NCI-H1436 (cell line): ENCODE measurements at regions not wholly inside any gene's neighbourhood (a gene's known extent, or its start where the extent isn't known, plus 50 kb on each side); places are given as distances from the start of the nearest gene placed in this dataset.
"Not testable (repeated sequence)": the region's sequence is repeated elsewhere in the genome, so short reads cannot be mapped to it uniquely, and the experiment has no call there.

Experiments
- DNase-seq: peaks from one replicate; lab custom pipeline; 2025; lab: John Stamatoyannopoulos, UW

DNA sequence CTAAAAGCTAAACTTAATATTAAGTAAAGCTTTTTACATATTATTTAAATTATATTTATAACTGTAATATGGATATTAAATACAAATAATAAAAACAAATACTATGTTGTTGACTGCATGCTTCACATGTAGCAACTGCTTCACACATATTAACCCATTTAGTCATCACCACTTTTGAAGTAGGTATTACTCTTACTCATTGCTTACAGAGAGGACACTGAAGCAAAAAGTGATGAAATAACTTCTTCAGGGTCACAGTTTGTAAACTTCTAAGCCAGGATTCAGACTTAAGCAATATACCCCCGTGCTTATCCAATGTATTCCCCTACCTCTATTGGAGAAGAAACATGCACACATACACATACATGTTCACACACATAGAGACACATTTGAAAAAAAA lies 166.6 kb downstream of the DKK2 start:
- DNase-seq = no peak

DNA sequence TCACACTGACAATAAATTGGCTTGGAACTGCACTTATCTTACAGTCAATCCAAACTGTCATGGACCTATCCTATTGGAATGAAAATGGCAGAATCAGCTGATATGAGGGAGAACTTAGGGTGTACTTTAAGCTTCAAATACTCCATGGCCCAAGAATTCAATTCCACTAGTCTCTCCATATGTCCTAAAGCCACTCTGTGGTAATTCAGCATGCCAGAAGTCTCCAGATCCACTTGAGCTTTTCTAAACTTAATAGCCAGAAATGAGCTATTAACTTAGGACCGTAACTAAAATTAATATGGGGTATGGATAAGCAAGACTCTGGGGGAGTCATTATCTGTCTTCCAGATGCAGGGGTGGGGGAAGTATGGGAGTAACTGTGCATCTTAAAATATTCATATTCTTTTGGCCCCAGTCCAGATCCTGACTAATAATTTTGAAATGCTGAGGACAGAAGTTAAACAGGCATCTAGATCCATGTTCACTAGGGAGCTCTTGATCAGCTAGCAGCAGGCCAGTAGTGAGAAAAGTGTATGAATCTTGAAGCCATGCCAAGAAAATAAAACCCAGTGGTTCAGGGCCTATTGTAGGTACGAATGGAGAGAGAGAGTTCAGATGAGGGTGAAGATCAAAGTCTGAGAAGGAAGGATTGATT lies 167.6 kb downstream of the DKK2 start:
- DNase-seq = no peak

DNA sequence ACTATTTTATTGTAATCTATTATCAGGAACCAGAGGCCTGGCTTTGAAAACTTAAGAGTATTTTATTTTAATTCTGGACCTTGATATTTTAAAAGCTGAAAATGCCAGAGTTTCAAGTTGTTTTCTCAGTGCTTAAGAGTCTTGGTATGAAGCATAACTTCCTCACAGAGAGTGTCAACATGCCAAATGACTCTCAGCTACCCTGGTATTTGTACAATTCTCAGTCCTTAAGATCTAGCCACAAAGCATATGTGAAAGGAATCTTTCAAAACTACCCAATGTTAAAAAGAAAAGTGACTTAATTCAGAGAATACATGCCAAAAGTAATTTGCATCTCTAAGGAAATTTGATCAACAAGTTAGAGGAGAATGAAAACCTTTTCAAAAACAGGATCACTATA lies 171.9 kb downstream of the DKK2 start:
- no peak for DNase-seq

DNA sequence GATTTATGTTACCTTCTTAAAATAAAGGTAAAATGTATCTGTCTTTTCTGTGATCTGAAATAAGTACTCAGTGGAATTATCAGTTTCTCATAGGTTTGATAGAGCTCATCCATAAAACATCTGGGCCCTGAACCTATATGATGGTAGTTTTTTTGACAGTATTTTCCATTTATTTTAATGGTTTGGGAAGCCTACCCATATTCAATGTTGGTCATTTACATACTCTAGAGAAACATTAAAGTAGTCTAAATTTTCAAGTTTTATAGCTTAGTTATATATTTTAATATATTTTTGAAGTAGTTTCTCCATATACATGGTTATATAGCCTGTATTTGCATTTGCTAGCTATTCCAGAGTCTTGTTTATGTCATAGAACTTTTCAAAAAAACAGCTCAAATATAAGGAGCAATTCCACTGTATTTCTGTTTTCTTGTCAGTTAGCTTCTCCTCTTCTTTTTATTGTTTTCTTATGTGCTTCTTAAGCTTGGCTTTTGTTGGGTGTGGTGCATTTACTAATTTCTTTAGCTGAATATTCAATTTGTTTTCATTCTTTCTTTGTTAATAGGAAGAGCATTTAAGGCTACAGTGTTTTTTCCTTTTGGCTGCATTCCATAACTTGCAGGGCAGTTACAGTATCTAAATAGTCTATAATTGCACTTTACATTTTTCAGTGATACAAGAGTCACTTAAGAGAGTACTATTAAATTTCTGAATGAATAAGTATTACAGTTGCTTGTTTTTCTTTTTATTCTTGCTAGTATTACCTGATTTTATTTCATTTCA lies 181.4 kb downstream of the DKK2 start:
- peak; percentile 2 for DNase-seq

DNA sequence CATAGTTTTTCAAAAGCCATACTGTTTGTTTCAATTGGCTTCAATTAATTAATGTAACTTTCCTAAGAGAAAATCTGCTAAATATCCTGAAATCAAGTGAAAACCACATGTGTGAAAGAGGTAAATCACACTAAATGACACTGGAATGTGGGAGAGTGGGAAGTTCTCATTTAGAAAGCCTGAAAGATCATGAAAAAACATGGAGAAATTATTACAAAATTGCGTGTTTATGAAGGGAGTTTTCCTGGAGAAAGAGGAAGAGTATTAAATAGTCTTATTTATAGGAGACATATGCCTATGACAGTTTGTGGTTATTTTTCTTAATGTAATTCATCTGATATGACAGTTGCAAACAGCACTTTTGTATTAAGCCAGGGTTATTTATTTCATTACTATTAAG lies 183.7 kb downstream of the DKK2 start:
- no peak for DNase-seq

DNA sequence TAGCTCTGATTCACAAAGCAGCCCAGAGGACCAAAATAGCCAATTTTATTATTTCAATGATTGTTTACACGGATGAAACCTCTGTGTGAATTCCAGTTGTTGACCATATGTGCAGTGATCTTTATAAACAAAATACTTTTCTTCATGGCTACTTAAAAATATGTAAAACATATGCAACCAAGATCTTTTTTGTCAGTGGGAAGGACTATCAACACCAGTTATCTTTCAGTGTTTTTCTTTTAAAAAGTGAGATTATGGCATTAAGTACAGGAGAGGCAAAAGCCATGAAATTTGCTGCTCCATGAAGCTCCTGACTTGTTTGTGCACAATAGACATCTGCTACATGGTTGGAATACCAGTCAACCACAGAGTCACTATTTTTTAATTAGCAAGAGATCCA lies 184.4 kb downstream of the DKK2 start:
- DNase-seq = no peak

DNA sequence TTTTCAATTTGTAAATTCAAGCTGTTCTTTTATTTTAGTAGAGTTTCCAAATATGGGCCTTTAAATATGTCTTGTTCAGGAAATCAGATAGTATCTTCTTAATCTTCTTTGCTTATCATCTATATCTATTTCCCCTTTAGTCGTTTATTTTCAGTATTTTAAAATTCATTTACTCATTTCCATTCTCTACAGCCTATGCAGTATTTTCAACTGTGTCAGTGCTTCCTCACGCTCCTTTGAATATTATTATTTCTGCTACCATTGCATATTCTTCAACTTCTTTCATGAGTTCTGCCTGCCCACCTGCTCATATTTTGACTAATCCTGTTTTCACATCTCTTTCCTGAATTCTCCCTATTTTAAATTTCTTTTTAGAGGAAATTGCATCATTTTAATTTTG lies 185.4 kb downstream of the DKK2 start:
- no peak for DNase-seq

DNA sequence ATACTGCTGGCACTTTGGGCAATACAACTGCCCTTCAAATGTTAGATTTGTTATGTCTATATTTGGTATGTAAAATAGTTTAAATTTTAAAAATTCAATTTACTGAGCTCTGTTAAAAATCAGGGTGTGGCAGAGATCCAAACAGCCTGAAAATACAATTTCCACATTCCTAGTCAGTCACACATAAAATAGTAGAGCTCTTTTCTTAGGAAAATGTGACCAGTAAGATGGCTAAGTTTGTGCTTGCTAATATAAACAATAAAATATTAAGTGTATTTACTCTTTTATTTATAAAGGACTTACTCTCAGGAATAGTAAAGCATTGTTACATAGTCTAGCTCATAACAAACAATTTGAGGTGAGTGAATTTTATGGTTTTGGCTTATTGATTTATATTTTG lies 200.2 kb downstream of the DKK2 start:
- no peak for DNase-seq

DNA sequence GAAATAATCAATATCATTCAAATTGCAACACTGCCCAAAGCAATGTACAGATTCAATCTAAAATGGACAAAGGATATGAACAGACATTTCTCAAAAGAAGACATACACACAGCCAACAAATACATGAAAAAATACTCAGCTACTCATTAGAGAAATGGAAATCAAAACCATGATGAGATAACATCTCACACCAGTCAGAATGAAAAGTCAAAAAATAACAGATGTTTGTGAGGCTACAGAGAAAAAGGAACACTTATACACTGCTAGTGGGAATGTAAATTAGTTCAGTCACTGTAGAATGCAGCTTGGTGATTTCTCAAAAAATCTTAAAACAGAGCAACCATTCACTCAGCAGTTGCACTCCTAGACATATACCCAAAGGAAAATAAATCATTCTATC lies 205.2 kb downstream of the DKK2 start:
- DNase-seq = no peak

DNA sequence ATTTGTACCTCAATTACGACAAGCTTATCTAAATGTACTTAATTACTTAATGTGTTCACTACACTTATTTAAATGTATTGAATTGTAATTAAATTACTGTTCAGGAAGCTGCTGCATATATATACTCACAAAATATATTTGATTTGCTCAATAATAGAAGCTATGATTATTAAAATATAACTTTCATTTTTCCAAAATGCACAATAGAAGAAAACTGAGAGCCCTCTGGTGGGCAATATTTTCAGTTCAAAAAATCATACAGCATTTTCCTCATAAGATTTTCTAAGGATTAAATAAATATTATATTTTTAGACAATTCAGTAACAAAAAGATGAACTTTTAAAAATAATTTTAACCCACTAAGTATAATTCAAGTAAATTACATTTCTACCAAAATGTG lies 217.3 kb downstream of the DKK2 start:
- DNase-seq = no peak

DNA sequence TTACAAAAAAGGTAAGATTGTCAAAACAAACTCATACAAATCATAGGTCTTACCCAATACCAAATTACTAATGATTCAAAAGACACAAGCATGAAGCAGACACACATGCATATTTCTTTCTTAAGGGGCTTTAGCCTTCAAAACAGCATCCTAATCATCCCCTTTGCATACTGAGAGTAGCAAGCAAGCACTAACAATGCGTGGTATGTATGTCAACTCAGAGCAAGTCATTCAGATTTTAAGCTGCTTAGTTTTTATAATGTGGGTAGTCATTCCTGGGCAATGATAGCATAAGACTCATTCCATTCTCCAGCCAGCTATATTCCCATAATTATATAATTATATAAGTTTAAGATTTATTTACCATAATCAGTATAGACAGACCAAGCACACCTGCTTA lies 219.6 kb downstream of the DKK2 start:
- DNase-seq = no peak

DNA sequence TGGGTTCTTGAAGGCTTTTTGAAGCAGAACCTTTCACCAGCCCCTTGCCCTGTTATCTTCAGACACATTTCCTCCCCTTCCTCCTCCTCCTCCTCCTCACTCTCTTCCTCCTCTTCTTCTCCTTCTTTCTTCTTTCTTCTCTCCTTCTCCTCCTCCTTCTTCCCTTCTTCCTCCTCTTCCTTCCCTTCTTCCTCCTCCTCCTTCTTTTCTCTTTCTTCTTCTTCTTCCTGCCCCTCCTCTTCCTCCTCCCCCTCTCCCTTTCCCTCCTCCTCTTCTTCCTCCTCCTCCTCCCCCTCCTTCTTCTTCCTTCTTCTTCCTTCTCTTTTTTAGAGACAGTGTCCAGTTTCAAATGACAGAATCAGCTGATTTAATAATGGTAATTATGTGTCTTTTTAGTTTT lies 226.0 kb downstream of the DKK2 start:
- DNase-seq = no peak

DNA sequence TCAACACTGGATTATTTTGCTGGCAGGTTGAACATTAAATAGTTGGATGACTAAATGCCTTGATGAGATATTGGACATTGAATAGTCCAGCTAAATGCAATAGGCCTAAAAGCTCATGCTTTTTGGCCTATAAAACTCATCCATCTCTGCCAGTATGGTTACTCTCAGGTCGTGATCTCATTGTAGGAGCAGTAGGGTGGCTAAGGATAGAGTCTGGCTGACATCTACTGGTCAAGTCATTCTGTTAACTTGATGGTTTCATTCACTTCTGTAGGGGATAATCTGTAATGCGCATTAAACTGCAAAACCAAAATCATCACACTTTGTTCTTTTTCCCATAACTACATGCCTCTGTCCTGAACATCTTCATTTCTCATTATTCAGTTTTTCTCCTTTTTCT lies 227.0 kb downstream of the DKK2 start:
- DNase-seq = no peak

DNA sequence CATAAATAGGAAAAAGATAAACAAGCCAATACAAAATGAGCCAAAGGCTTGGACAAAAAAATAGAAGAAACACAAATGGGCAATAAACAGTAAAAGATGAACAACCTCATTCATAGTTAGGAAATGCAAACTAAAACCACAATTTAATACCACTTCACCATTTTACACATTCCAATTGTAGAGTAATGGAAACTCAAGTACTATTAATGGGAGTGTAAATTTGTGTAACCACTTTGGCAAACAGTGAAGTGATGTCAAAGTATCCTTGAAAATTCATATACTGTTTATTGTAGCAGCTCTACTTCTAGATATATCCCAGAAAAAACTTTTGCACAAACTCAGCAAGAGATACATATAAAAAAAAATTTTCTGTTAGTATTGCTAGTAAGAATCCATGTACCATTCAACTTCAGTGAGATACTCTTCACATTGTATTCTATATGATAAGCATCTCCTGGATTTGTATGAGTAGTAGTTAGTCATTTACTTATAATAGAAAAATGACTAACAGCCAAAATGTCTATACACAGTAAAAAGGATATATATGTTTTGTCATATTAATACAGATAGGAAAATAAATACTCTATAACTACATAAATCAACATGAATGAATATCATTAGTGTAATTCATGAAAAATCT lies 229.8 kb downstream of the DKK2 start:
- DNase-seq = no peak

DNA sequence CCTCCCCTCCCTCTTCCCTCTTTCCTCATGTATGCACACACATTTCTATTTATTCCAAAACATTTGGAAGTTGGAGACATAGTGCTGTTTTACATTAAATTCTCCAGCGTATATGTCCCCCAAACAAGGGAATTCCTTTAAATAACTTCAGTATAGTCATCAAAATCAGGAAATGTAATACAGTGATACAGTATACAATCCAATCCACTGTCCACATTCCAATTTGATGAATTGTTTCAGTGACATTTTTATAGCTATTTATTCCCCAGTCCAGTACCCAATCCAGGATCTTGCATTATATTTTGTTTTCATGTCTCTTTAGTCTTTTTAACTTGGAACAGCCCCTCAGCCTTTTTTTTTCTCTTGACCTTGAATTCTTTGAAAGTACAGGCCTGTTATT lies 233.0 kb downstream of the DKK2 start:
- no peak for DNase-seq

DNA sequence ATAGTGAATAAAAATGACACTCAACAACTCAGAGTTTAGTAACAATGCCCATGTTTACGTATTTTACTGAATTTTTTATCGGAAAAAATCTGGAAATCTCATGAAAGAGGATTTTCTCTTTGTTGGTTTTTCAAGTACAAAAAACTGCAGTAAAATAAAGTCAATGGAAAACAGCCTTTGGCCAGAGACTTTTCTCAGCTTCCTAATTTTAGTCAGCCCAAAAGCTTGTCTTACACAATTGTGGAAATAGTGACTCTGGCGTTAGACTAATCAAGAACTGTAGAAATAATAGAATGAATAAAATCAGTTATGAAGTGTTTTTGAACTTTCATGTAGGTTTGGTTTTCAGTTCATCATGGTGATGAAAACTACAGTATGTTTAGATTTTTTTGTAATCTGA lies 234.7 kb downstream of the DKK2 start:
- DNase-seq = no peak

DNA sequence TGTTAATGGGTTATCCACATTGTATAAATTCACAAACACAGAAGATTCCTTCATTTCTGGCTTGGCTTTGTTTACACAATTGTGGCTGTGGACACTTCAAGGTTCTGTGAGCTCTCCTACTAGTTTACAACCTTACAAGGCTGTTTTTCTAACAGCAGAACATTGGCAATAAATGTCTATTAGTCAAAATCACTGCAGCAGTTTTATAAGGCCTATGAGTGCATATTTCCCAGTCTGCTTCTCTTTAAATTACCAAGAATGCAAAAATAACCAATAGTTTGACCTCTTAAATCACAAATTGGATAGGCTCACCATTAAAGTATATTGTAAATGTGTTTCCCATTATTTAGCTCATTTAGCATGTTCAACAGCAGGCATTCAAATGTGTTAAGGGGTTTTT lies 239.2 kb downstream of the DKK2 start:
- DNase-seq = no peak

DNA sequence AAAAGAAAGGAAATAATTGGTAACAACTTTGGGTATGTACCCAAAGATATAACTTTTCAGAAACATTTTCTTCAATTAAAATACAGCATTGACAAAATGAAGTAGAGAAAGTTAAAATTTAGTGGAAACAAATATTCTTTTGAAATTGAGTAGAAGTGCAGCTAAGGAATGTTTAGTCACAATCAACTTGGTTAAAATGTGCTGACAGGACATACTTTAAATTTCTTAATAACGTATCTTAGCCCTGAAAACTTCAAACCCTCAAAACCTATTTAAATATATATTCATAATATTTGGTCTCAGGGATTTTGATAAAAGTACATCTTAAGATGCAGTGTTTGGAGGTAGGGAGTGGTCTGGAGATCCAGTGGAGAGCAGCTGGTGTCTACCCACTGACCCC lies 240.8 kb downstream of the DKK2 start:
- no peak for DNase-seq

DNA sequence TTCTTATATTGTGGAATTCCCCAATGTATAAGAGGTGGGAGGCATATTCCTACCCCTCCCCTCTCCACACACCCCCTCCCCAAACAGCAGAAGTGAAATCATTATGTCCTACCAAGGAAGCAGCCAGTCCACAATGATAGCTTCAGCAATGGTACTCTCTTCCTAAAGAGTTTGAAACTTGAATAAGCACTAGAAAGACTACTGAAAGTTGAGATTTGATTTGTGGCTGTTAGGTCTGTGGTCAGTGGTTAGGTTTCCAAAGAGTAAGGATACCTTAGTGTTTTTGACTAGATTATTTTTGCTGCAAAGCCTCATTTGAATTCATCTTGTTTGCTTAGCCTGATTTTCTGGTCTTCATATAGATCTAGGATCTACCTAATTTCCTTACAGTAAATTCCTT lies 242.2 kb downstream of the DKK2 start:
- DNase-seq = no peak

DNA sequence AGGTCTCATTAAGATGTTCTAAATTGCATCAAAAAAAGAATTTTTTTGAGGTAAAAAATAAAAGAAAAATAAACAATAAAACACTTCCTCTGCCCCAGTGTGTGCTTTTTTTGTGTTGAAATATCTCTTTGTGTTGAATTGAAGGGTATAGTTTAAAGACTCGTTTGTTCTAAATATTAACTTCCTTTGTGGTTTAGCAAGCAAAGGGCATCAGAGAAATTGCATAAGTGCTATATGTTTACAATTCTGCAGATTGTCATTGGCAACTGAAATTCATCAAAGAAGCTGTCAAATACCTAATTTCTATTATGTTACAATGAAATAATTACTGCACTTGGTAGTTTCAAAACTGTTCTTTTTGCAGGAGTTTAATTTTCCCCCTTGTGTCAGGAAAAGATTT lies 260.5 kb downstream of the DKK2 start:
- DNase-seq = no peak

DNA sequence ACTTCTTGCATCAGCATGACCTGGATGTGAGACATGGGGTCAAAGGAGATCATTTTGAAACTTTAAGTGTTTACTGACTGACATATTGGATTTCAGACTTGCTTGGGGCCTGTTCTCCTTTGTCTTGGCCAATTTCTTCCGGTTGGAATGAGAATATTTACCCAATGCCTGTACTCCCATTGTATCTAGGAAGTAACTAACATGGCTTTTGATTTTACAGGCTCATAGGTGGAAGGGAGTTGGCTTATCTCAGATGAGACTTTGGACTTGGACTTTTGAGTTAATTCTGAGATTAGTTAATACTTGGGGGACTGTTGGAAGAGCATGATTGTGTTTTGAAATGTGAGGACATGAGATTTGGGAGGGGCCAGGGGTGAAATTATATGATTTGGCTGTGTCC lies 262.1 kb downstream of the DKK2 start:
- not testable (repeated sequence) for DNase-seq

DNA sequence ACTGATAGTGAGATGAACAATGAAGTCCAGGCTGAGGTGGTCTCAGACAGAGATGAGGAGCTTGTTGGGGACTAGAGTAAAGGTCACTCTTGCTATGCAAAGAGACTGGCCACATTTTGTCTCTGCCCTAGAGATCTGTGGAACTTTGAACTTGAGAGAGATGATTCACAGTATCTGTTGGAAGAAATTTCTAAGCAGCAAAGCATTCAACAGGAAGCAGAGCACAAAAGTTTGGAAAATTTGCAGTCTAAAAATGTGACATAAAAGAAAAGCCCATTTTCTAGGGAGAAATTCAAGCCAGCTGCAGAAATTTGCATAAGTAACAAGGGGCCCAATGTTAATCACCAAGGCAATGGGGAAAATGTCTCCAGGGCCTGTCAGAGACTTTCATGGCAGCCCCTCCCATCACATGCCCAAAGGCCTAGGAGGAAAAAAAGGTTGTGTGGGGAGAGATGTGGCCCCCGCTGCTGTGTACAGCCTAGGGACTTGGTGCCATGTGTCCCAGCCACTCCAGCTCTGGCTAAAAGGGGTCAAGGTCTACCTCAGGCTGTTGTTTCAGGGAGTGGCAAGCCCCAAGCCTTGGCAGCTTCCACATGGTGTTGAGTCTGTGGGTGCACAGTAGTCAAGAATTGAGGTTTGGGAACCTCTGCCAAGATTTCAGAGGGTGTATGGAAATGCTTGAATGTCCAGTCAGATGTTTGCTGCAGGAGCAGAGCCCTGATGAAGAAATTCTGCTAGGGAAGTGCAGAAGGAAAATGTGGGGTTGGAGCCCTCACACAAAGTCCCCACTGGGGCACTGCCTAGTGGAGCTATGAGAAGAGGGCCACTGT lies 262.8 kb downstream of the DKK2 start:
- DNase-seq = no peak

DNA sequence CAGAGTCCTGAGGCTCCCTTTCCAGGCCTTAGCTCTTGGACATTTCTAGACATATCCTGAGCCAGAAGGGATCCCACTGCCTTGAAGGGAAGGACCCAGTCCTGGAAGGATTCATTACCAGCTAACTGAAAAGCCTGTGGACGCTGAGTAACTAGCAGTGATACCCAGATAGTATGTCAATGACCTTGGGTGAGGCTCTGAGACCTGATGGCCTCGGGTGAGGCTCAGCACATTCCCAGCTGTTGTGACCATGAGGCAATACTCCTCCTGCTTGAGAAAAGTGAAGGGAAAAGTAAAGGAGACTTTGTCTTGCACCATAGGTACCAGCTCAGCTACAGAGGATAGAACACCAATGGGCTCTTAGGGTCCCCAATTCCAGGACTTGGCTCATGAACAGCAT lies 268.1 kb downstream of the DKK2 start:
- DNase-seq = no peak
